ENCODE measurements at regions not wholly inside any gene's neighbourhood (a gene's known extent, or its start where the extent isn't known, plus 50 kb on each side); places are given as distances from the start of the nearest gene placed in this dataset.

GRCh38 chr13:78168981-78169380 is 250.3 kb upstream of the EDNRB start:
- TF ChIP-seq EZH2phosphoT487 (IDR thresholded peaks at IDR 0.05; ENCODE audit: insufficient read depth, low read depth), result no peak
- TF ChIP-seq EZH2 (IDR thresholded peaks at IDR 0.05; ENCODE audit: insufficient read depth, poor library complexity, severe bottlenecking), result no peak

Measured in GM23248 (cell line).